WTC11 (cell line): ENCODE measurements at regions not wholly inside any gene's neighbourhood (a gene's known extent, or its start where the extent isn't known, plus 50 kb on each side); places are given as distances from the start of the nearest gene placed in this dataset.

ENCODE experiments used
- ATF2 ChIP-seq: sonication (generic); formaldehyde crosslinking; IDR thresholded peaks from 2 replicates; pipeline ENCODE4 v1.8.1; 2022; ENCODE audit warnings: low read depth, missing genetic modification reagents, borderline replicate concordance
- CBFB ChIP-seq: sonication (generic); formaldehyde crosslinking; IDR thresholded peaks from 2 replicates; pipeline ENCODE4 v1.8.1; 2022; ENCODE audit warnings: mild to moderate bottlenecking, low read depth, missing genetic modification reagents
- CTCF ChIP-seq: fragments of 200-600 bp; IDR thresholded peaks from 2 replicates; pipeline ENCODE4 v1.8.0; 2022; ENCODE audit warnings: antibody characterized with exemption
- IRF1 ChIP-seq: sonication (generic); formaldehyde crosslinking; IDR thresholded peaks from 2 replicates; pipeline ENCODE4 v1.8.0; 2023; ENCODE audit warnings: missing genetic modification reagents
- JUN ChIP-seq: sonication (generic); formaldehyde crosslinking; IDR thresholded peaks from 2 replicates; pipeline ENCODE4 v1.8.0; 2023; ENCODE audit warnings: mild to moderate bottlenecking, missing genetic modification reagents
- PRDM15 ChIP-seq: sonication (generic); formaldehyde crosslinking; IDR thresholded peaks from 2 replicates; pipeline ENCODE4 v1.8.0; 2022; ENCODE audit warnings: missing genetic modification reagents
- ZNF423 ChIP-seq: fragments of 250-450 bp; sonication (Bioruptor Pico); IDR thresholded peaks from 2 replicates; pipeline ENCODE4 v2.1.2; 2022; ENCODE audit warnings: mild to moderate bottlenecking, moderate library complexity

- no peak for TF ChIP-seq CTCF
- TF ChIP-seq ATF2: no peak
- TF ChIP-seq CBFB (CRISPR knock-in tag): no peak
- no peak for TF ChIP-seq JUN (CRISPR knock-in tag)
- no peak for TF ChIP-seq PRDM15
- TF ChIP-seq IRF1 (CRISPR knock-in tag): no peak
- no peak for TF ChIP-seq ZNF423 (CRISPR knock-in tag)
Observed at GRCh38 chr3:81315030-81315429, 446.4 kb downstream of the GBE1 start.
